ENCODE measurements at regions not wholly inside any gene's neighbourhood (a gene's known extent, or its start where the extent isn't known, plus 50 kb on each side); places are given as distances from the start of the nearest gene placed in this dataset.

DNA sequence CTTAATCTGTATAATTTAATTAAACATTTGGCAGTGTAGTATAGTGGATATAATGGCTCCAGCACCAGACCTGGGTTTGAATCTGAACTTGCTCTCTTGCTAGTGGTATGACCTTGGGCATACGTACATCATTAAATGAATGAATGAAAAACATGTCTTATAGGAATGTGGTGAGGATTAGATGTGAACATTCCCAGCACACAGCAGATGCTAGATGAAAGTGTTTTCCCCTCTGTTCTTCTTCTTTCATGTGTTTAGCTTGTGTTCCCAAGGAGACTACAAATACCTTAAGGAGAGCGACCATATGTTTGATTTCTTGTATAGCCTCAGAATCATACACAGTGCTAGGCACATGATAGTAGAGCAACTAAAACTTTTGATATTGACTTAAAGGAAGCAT is 56.5 kb downstream of the CT47B1 start:
- no peak for DNase-seq (ENCODE audit: low read depth)

GRCh38 chrX:120813982-120814381 is 61.7 kb downstream of the CT47B1 start:
- DNase-seq (ENCODE audit: low read depth) = no peak

DNA sequence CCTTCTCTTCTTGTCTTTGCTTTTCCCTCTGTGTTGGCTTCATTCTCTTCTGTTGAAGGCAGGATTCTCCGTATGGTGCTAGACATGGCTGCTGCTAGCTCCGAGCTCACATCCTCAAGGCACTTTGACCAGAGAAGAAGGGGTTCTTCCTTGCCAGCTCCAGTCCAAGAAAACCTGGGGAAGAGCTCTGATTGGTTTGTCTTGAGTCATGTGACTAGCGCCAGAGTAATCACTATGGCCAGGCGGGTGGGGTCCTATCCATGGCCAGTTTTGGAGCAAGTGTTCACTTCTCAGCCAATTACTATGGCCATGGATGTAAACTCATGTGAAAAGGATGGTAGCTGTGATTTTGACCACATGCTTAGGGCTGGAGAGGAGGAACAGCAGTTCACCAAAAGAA is 74.2 kb downstream of the CT47B1 start:
- no peak for DNase-seq (ENCODE audit: low read depth)

- DNase-seq (ENCODE audit: low read depth) = no peak
Measured at GRCh38 chrX:120797188-120797851, 78.3 kb downstream of the CT47B1 start.

GRCh38 chrX:120795301-120795700 is 80.4 kb downstream of the CT47B1 start:
- no peak for DNase-seq (ENCODE audit: low read depth)

GRCh38 chrX:120794525-120794975 is 81.1 kb downstream of the CT47B1 start:
- DNase-seq (ENCODE audit: low read depth) = no peak

DNA sequence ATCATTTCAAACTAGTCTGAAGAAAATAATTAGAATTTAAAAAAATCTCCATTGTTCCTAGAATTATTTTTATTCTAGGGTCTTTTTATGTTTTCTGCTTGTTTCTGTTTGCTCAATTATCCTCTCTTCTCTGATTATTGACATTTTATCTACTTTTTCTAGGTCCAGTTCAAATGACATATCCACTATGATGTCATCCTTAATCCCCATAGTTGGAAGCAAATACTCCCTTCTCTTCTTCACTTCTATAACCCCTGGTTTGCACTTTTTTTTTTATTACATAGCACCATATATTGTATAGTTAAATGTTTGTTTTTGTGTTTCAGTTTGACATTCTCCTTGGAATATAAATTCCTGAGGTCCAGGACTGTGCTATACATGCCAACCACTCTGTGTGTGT is 82.6 kb downstream of the CT47B1 start:
- no peak for DNase-seq (ENCODE audit: low read depth)

GRCh38 chrX:120791013-120791643 is 84.5 kb downstream of the CT47B1 start:
- no peak for DNase-seq (ENCODE audit: low read depth)

- no peak for DNase-seq (ENCODE audit: low read depth)
Measured at GRCh38 chrX:120790552-120790951, 85.1 kb downstream of the CT47B1 start.

DNA sequence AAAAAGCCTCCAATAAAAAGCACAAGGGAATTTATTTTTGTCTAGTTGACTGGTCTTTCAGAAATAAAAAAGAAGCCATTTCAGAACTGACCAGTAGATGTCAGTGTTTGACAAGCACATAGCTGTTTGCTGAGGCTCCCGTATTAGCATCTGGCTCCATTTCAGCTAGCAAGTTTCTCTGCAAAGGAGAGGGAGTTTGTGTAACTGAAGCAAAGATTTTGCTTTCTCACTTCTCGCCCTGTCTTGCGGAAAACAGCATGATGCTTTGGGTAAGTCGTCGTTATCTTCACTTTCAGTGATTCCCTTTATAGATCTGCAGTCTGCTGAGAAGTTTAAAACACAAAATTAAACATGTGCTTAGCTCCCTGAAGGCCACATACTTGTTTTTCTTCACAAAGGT is 85.5 kb downstream of the CT47B1 start:
- DNase-seq (ENCODE audit: low read depth) = peak; percentile 3

GRCh38 chrX:120781403-120781802 is 94.3 kb downstream of the CT47B1 start:
- DNase-seq (ENCODE audit: low read depth) = no peak

DNA sequence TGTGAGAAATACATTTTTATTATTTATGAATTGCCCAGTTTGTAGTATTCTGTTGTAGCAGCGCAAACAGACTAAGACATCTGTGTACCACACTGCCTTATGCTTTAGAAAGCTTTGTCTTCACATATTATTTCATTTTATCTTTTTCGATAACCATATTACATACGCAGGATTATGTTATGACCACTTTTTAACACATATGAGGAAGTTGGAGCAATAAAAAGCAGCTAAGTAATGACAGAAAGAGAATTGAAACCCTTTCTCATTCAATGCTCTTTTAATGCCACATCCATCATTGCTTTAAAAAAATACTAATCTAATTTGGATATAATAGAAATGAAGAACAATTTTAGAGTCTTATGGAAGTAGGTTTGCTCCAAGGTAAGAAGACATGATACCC is 99.7 kb downstream of the CT47B1 start:
- no peak for DNase-seq (ENCODE audit: low read depth)

GRCh38 chrX:120774606-120775005 is 101.1 kb downstream of the CT47B1 start:
- DNase-seq (ENCODE audit: low read depth) = no peak

DNA sequence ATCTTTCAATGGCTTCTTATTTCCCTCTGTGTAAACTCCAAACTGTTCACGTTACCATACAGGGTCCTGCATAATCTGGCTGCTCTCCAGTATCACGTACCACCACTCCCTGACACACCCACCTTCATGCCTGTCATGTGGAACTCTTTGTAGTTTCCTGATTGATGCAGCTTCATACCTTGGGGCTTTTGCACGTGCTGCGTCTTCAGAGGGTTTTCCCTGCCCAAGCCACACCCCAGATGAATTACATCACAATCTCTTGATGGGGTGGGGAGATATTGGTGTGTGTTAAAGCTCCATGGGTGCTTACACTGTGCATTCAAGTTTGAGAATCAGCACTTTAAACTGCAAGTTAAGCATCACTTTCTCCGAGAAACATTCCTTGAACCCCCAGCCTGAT is 101.9 kb downstream of the CT47B1 start:
- DNase-seq (ENCODE audit: low read depth) = no peak

DNA sequence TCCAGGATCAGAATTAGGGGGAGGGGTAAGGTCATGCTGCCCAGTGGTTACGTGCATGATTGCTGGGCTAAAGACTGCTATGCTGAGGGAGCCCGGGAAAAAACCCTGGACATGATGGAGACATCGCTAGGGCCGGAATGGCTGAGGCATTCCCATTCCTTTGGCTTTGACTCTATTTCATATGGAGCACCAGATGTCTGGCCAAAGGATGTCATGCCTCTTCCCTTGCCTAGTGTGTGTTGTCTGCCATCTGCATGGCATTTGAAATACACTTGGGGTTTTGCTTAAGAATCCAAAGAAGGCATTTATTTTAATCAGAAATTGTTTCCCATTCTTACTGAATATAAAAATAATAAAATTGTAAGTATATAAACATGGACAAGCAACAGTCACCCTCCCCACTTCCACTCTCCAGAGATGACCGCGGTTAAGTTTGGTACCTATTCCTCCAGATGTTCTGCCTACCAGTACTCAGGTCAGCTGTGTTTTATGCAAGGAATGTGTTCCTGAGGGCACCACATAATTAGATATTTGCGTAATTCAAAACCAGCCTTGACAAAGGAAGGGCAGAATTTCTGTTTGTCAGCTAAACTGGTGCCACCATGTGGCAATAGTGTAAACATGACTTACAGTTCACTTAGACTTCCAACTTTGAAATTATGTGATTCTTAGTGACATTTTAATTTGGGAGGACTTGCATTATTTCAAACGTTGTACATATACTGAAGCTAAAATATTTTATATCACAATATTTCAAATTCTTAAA is 105.9 kb downstream of the CT47B1 start:
- no peak for DNase-seq (ENCODE audit: low read depth)

DNA sequence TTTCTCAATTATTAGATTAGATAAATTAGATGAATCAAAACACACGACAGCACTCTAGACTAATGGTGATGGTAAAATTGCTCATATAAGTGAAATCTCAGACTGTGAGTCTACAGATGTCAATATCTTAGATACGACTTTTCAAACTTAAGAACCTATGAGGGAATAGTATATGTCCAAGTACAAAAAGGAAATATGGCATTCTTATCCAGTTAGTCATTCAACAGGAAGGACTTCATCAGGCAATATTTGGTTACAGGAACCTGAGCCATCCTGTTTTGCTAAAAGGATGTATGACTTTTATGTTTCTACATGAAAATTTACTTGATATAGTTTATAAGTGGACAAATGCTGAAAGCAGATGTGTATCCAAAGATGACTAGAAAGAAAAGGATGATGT is 107.0 kb downstream of the CT47B1 start:
- DNase-seq (ENCODE audit: low read depth) = no peak

DNA sequence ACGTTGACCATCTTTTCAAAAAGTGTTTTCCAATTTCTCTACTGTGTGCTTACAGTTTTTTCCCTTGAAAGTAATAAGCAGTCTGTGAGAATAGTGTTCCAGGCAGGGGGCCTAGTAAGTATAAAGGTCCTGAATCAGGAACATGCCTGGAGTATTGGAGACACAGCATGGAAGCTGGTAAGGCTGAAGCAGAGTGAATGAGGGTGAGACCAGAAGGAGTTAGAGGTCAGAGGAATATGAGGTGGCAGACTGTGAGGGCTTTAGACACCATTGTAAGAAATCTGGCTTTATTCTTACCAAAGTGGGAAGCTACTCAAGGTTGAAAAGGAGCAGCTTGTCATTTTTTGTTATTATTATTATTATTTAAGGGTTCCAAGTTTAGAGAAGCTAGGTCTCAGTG is 107.4 kb downstream of the CT47B1 start:
- DNase-seq (ENCODE audit: low read depth) = no peak

DNA sequence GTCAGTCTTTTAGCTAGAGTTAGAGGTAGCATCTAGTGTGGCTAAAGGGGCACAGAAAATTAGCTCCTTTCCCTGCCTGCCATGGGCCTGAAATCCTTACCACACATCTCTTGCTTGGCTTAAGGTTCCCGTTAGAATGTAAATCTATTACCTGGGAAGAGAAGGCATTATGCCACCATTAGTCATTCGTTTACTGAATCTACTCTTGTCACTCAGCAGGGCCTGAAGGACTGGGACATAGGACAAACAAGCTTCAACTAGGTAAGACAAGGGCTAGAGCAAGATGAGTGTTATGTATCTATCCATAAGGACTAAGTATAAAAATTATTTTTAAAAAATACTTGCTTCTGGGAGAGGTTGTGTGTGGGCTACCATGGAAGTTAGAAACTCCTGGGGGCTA is 112.4 kb downstream of the CT47B1 start:
- no peak for DNase-seq (ENCODE audit: low read depth)

- no peak for DNase-seq (ENCODE audit: low read depth)
Measured at GRCh38 chrX:120761810-120762209, 113.9 kb downstream of the CT47B1 start.

- DNase-seq (ENCODE audit: low read depth) = no peak
Measured at GRCh38 chrX:120759685-120760084, 116.0 kb downstream of the CT47B1 start.

- peak; percentile 4 for DNase-seq (ENCODE audit: low read depth)
Measured at GRCh38 chrX:120755066-120755846, 120.4 kb downstream of the CT47B1 start.
